ENCODE measurements at regions not wholly inside any gene's neighbourhood (a gene's known extent, or its start where the extent isn't known, plus 50 kb on each side); places are given as distances from the start of the nearest gene placed in this dataset.

- DNase-seq (ENCODE audit: low read depth) = no peak
- no peak overlapping the region for H3K4me3 ChIP-seq (ENCODE audit: low read depth, low read length)
- TF ChIP-seq, protein P1, sequence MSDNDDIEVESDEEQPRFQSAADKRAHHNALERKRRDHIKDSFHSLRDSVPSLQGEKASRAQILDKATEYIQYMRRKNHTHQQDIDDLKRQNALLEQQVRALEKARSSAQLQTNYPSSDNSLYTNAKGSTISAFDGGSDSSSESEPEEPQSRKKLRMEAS (IDR thresholded peaks at IDR 0.05; ENCODE audit: low read depth, low read length) = no peak
- TF ChIP-seq MYC (IDR thresholded peaks at IDR 0.05; ENCODE audit: low read depth, low read length) (no peak), POLR2A (IDR thresholded peaks at IDR 0.05; ENCODE audit: extremely low read depth, insufficient read length) (no peak)
- TF ChIP-seq, protein P2, sequence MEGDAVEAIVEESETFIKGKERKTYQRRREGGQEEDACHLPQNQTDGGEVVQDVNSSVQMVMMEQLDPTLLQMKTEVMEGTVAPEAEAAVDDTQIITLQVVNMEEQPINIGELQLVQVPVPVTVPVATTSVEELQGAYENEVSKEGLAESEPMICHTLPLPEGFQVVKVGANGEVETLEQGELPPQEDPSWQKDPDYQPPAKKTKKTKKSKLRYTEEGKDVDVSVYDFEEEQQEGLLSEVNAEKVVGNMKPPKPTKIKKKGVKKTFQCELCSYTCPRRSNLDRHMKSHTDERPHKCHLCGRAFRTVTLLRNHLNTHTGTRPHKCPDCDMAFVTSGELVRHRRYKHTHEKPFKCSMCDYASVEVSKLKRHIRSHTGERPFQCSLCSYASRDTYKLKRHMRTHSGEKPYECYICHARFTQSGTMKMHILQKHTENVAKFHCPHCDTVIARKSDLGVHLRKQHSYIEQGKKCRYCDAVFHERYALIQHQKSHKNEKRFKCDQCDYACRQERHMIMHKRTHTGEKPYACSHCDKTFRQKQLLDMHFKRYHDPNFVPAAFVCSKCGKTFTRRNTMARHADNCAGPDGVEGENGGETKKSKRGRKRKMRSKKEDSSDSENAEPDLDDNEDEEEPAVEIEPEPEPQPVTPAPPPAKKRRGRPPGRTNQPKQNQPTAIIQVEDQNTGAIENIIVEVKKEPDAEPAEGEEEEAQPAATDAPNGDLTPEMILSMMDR (IDR thresholded peaks at IDR 0.05; ENCODE audit: low read depth, low read length) = no peak
Measured at GRCh38 chr7:136259074-136259473, 281.9 kb upstream of the MTPN start.

- no peak overlapping the region for H3K4me3 ChIP-seq (ENCODE audit: low read depth, low read length)
- TF ChIP-seq MYC (IDR thresholded peaks at IDR 0.05; ENCODE audit: low read depth, low read length) = no peak
- TF ChIP-seq POLR2A (IDR thresholded peaks at IDR 0.05; ENCODE audit: extremely low read depth, insufficient read length) = no peak
- TF ChIP-seq, protein P2 (IDR thresholded peaks at IDR 0.05; ENCODE audit: low read depth, low read length) = no peak
- TF ChIP-seq, protein P1 (IDR thresholded peaks at IDR 0.05; ENCODE audit: low read depth, low read length) = no peak
- no peak for DNase-seq (ENCODE audit: low read depth)
Measured at GRCh38 chr7:136256491-136256890, 279.3 kb upstream of the MTPN start.

DNA sequence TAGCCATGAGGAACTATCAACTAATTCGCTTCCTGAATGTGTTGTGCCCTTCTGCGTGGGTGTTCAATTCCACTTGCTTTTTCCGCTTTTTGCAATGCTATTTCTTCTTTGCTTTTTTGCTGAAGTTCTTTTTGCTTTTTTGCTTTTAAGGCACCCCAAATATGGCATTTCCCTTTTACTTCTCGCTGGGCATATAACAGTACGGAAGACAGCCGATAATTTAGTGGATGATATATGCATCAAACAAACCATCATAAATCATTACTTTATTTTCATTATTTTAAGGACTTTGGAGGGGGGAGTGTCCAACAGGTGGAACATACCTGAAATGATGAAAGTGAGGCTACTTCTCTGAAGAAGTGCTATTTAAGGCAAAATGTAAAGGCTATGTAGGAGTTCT lies 277.0 kb upstream of the MTPN start:
- no peak for TF ChIP-seq MYC (IDR thresholded peaks at IDR 0.05; ENCODE audit: low read depth, low read length)
- TF ChIP-seq, protein P1 (IDR thresholded peaks at IDR 0.05; ENCODE audit: low read depth, low read length) = no peak
- no peak for TF ChIP-seq POLR2A (IDR thresholded peaks at IDR 0.05; ENCODE audit: extremely low read depth, insufficient read length)
- TF ChIP-seq, protein P2 (IDR thresholded peaks at IDR 0.05; ENCODE audit: low read depth, low read length) = no peak
- H3K4me3 ChIP-seq (ENCODE audit: low read depth, low read length) = no peak overlapping the region

DNA sequence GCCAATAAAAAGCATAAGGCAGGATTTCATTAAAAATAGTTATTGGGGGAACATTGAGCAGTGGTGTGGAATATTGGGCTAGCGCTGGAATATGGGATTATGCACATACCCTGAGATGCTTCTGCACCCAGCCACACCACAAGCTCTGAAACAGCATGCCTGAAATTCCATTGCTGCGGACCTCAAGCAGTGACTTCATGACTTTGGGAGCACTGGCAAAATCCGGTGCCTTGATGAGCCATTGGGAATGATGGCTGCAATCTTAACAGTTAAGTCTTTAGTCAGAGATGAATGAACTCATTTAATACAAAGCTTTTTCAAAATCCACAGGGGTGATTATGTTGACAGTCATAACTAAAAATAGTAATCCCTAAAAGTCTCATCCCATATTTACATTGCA lies 274.7 kb upstream of the MTPN start:
- no peak overlapping the region for H3K4me3 ChIP-seq (ENCODE audit: low read depth, low read length)
- TF ChIP-seq, protein P1 (IDR thresholded peaks at IDR 0.05; ENCODE audit: low read depth, low read length) = no peak
- TF ChIP-seq MYC (IDR thresholded peaks at IDR 0.05; ENCODE audit: low read depth, low read length) = no peak
- TF ChIP-seq POLR2A (IDR thresholded peaks at IDR 0.05; ENCODE audit: extremely low read depth, insufficient read length) = no peak
- TF ChIP-seq, protein P2 (IDR thresholded peaks at IDR 0.05; ENCODE audit: low read depth, low read length) = no peak
- no peak for DNase-seq (ENCODE audit: low read depth)

More for the DNA sequence above, 277.0 kb upstream of the MTPN start:
- DNase-seq (ENCODE audit: low read depth) = no peak

DNA sequence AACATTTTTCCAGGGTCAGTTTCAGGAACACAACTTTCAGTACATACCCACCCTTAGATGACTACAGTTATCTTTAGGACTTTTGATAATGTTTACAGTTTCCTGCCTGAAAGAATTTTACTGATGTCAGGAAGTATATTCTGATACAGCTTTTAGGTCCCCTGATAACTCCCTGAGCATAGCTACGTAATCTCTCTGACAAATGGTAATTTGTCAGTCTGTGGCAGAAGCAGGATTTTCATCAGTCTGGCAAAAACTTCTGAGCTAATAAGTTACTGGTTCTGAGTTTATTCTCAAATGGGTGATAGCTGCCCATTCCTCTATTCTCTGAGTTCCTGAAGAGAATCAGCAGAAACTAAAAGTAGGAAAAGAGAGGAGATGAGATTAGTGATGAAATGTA lies 270.1 kb upstream of the MTPN start:
- no peak for DNase-seq (ENCODE audit: low read depth)
- H3K4me3 ChIP-seq (ENCODE audit: low read depth, low read length) = no peak overlapping the region
- TF ChIP-seq, protein P2 (IDR thresholded peaks at IDR 0.05; ENCODE audit: low read depth, low read length) = no peak
- TF ChIP-seq POLR2A (IDR thresholded peaks at IDR 0.05; ENCODE audit: extremely low read depth, insufficient read length) (no peak), MYC (IDR thresholded peaks at IDR 0.05; ENCODE audit: low read depth, low read length) (no peak)
- TF ChIP-seq, protein P1 (IDR thresholded peaks at IDR 0.05; ENCODE audit: low read depth, low read length) = no peak

All from NB4 (cell line).